Osteocyte (in vitro differentiated cells): ENCODE measurements at regions not wholly inside any gene's neighbourhood (a gene's known extent, or its start where the extent isn't known, plus 50 kb on each side); places are given as distances from the start of the nearest gene placed in this dataset.

Experiments
- DNase-seq: peaks from one replicate; pipeline ENCODE4 v3.0.0; 2021; ENCODE audit warnings: mixed read lengths; ENCODE audit not compliant: unreplicated experiment; ENCODE audit errors: extremely low spot score
- H3K27ac Mint-ChIP-seq: one replicate; pipeline ENCODE4 v1.8.0; 2021; ENCODE audit warnings: mild to moderate bottlenecking, mixed read lengths; ENCODE audit not compliant: unreplicated experiment
- H3K27me3 Mint-ChIP-seq: one replicate; pipeline ENCODE4 v1.8.0; 2021; ENCODE audit warnings: mixed read lengths; ENCODE audit not compliant: unreplicated experiment
- H3K36me3 Mint-ChIP-seq: one replicate; pipeline ENCODE4 v1.8.0; 2021; ENCODE audit warnings: mixed read lengths; ENCODE audit not compliant: unreplicated experiment
- H3K4me1 Mint-ChIP-seq: one replicate; pipeline ENCODE4 v1.8.0; 2021; ENCODE audit warnings: mixed read lengths; ENCODE audit not compliant: unreplicated experiment
- H3K4me3 Mint-ChIP-seq: one replicate; pipeline ENCODE4 v1.8.0; 2021; ENCODE audit warnings: mild to moderate bottlenecking, moderate library complexity, mixed read lengths; ENCODE audit not compliant: unreplicated experiment
- H3K9me3 Mint-ChIP-seq: one replicate; pipeline ENCODE4 v1.8.0; 2021; ENCODE audit warnings: mixed read lengths; ENCODE audit not compliant: unreplicated experiment
- CTCF ChIP-seq: fragments of 200-600 bp; sonication (generic); IDR thresholded peaks from 2 replicates; pipeline ENCODE4 v1.5.0; 2021; ENCODE audit warnings: antibody characterized with exemption, mild to moderate bottlenecking, moderate library complexity

GRCh38 chr2:82316586-82316985, 2012.0 kb upstream of the LRRTM1 start:
- Mint-ChIP-seq H3K36me3 (no peaks in the 10 kb centered on the region), H3K4me1 (no peaks in the 10 kb centered on the region), H3K9me3 (no peaks in the 10 kb centered on the region), H3K27ac (no peak overlapping the region), H3K4me3 (no peak overlapping the region), H3K27me3 (no peaks in the 10 kb centered on the region)
- DNase-seq: no peak
- TF ChIP-seq CTCF: no peak

GRCh38 chr2:82314836-82315472, 2010.4 kb upstream of the LRRTM1 start:
- H3K9me3 Mint-ChIP-seq: no peaks in the 10 kb centered on the region
- no peak for DNase-seq
- no peaks in the 10 kb centered on the region for H3K27me3 Mint-ChIP-seq
- no peaks in the 10 kb centered on the region for H3K4me1 Mint-ChIP-seq
- no peak overlapping the region for H3K27ac Mint-ChIP-seq
- TF ChIP-seq CTCF: no peak
- no peaks in the 10 kb centered on the region for H3K36me3 Mint-ChIP-seq
- no peak overlapping the region for H3K4me3 Mint-ChIP-seq

GRCh38 chr2:82307511-82307910, 2003.0 kb upstream of the LRRTM1 start:
- Mint-ChIP-seq H3K27me3 (no peaks in the 10 kb centered on the region), H3K27ac (no peak overlapping the region), H3K4me3 (no peak overlapping the region), H3K9me3 (no peaks in the 10 kb centered on the region), H3K4me1 (no peaks in the 10 kb centered on the region), H3K36me3 (no peaks in the 10 kb centered on the region)
- no peak for TF ChIP-seq CTCF
- DNase-seq: no peak

GRCh38 chr2:82301506-82301905, 1997.0 kb upstream of the LRRTM1 start:
- no peaks in the 10 kb centered on the region for H3K27me3 Mint-ChIP-seq
- no peak for TF ChIP-seq CTCF
- no peak overlapping the region for H3K4me3 Mint-ChIP-seq
- DNase-seq: no peak
- H3K9me3 Mint-ChIP-seq: no peaks in the 10 kb centered on the region
- H3K27ac Mint-ChIP-seq: no peak overlapping the region
- no peaks in the 10 kb centered on the region for H3K4me1 Mint-ChIP-seq
- no peaks in the 10 kb centered on the region for H3K36me3 Mint-ChIP-seq

GRCh38 chr2:82289446-82289845, 1984.9 kb upstream of the LRRTM1 start:
- TF ChIP-seq CTCF: no peak
- no peak overlapping the region for H3K4me3 Mint-ChIP-seq
- no peak overlapping the region for H3K27ac Mint-ChIP-seq
- no peak for DNase-seq
- H3K9me3 Mint-ChIP-seq: no peaks in the 10 kb centered on the region
- no peaks in the 10 kb centered on the region for H3K27me3 Mint-ChIP-seq
- no peaks in the 10 kb centered on the region for H3K4me1 Mint-ChIP-seq
- no peaks in the 10 kb centered on the region for H3K36me3 Mint-ChIP-seq
